Mesenchymal stem cell (in vitro differentiated cells and primary cell): ENCODE measurements at regions not wholly inside any gene's neighbourhood (a gene's known extent, or its start where the extent isn't known, plus 50 kb on each side); places are given as distances from the start of the nearest gene placed in this dataset.

Source experiments
- DNase-seq: peaks from one replicate; pipeline ENCODE4 v3.0.0-alpha.2; 2013
- H2AFZ ChIP-seq: one replicate; pipeline ENCODE4 v1.6.1; 2013; ENCODE audit warnings: low read depth, mild to moderate bottlenecking, control low read depth, inconsistent platforms, low read length, moderate library complexity
- H2AK5ac ChIP-seq: 2 replicates; pipeline ENCODE4 v1.6.1; 2013; ENCODE audit warnings: low read length, moderate library complexity, mild to moderate bottlenecking, inconsistent platforms; ENCODE audit not compliant: severe bottlenecking
- H2BK120ac ChIP-seq: one replicate; pipeline ENCODE4 v1.6.1; 2013; ENCODE audit warnings: low read depth, mild to moderate bottlenecking, inconsistent platforms, low read length, moderate library complexity
- H2BK12ac ChIP-seq, 2 experiments: one replicate each; pipeline ENCODE4 v1.6.1; 2013; ENCODE audit warnings: inconsistent platforms in 2 of 2, low read length in 2 of 2, mild to moderate bottlenecking in 2 of 2, moderate library complexity in 2 of 2, control low read depth in 1 of 2
- H2BK15ac ChIP-seq: one replicate; pipeline ENCODE4 v1.6.1; 2013; ENCODE audit warnings: mild to moderate bottlenecking, low read depth, inconsistent platforms; ENCODE audit not compliant: poor library complexity, severe bottlenecking
- H2BK5ac ChIP-seq: 2 replicates; pipeline ENCODE4 v1.6.1; 2013; ENCODE audit warnings: low read depth, mild to moderate bottlenecking, low read length, control low read depth, inconsistent platforms; ENCODE audit not compliant: poor library complexity, severe bottlenecking
- H3K14ac ChIP-seq, 2 experiments: one replicate each; pipeline ENCODE4 v1.6.1; 2013; ENCODE audit warnings: inconsistent platforms in 2 of 2, low read length in 2 of 2, control low read depth in 1 of 2, mild to moderate bottlenecking in 1 of 2, moderate library complexity in 1 of 2
- H3K18ac ChIP-seq, 2 experiments: one replicate each; pipeline ENCODE4 v1.6.1; 2013; ENCODE audit warnings: inconsistent platforms in 2 of 2, low read length in 2 of 2, control low read depth in 1 of 2, low read depth in 1 of 2, mild to moderate bottlenecking in 1 of 2
- H3K23ac ChIP-seq, 2 experiments: one replicate each; pipeline ENCODE4 v1.6.1; 2013; ENCODE audit warnings: inconsistent platforms in 2 of 2, low read length in 2 of 2, mild to moderate bottlenecking in 2 of 2, moderate library complexity in 2 of 2, control low read depth in 1 of 2
- H3K27ac ChIP-seq: 2 replicates; pipeline ENCODE4 v1.5.1; 2013; ENCODE audit warnings: mild to moderate bottlenecking, moderate library complexity, low read length, control low read depth, inconsistent platforms; ENCODE audit not compliant: poor library complexity, severe bottlenecking
- H3K27me3 ChIP-seq, 2 experiments: 2 replicates each; pipeline versions ENCODE4 v1.6.1 to v1.7.0; 2013; ENCODE audit warnings: low read length in 2 of 2, mild to moderate bottlenecking in 2 of 2, moderate library complexity in 2 of 2, control low read depth in 1 of 2, inconsistent platforms in 1 of 2; ENCODE audit not compliant: control insufficient read depth in 1 of 2, insufficient read depth in 1 of 2
- H3K36me3 ChIP-seq, 2 experiments: 2 replicates each; pipeline versions ENCODE4 v1.6.1 to v1.7.0; 2013; ENCODE audit warnings: low read length in 2 of 2, control low read depth in 1 of 2, inconsistent platforms in 1 of 2, low read depth in 1 of 2, mild to moderate bottlenecking in 1 of 2; ENCODE audit not compliant: insufficient read depth in 2 of 2, control insufficient read depth in 1 of 2
- H3K4ac ChIP-seq, 2 experiments: one replicate each; pipeline ENCODE4 v1.6.1; 2013; ENCODE audit warnings: inconsistent platforms in 2 of 2, low read length in 2 of 2, mild to moderate bottlenecking in 2 of 2, moderate library complexity in 2 of 2, control low read depth in 1 of 2, low read depth in 1 of 2
- H3K4me1 ChIP-seq: 2 replicates; pipeline ENCODE4 v1.6.1; 2013; ENCODE audit warnings: low read depth, low read length, control low read depth; ENCODE audit not compliant: control insufficient read depth, insufficient read depth
- H3K4me2 ChIP-seq: 2 replicates; pipeline ENCODE4 v1.6.1; 2013; ENCODE audit warnings: low read length, mild to moderate bottlenecking, inconsistent platforms; ENCODE audit not compliant: poor library complexity, severe bottlenecking
- H3K4me3 ChIP-seq, 2 experiments: 2 replicates each; pipeline versions ENCODE4 v1.5.1 to v1.7.0; 2013; ENCODE audit warnings: low read length in 2 of 2, mild to moderate bottlenecking in 2 of 2, control low read depth in 1 of 2, low read depth in 1 of 2; ENCODE audit not compliant: insufficient read depth in 1 of 2
- H3K79me1 ChIP-seq: replicated peaks from 2 replicates; pipeline ENCODE4 v1.6.1; 2013; ENCODE audit warnings: mild to moderate bottlenecking, control low read depth, low read length, inconsistent platforms; ENCODE audit not compliant: poor library complexity, severe bottlenecking
- H3K9ac ChIP-seq: 2 replicates; pipeline ENCODE4 v1.7.0; 2013; ENCODE audit warnings: mild to moderate bottlenecking, low read length, moderate library complexity
- H3K9me3 ChIP-seq: 2 replicates; pipeline ENCODE4 v1.7.0; 2013; ENCODE audit warnings: mild to moderate bottlenecking, low read length; ENCODE audit not compliant: control insufficient read depth
- H4K8ac ChIP-seq: one replicate; pipeline ENCODE4 v1.6.1; 2013; ENCODE audit warnings: inconsistent platforms, mild to moderate bottlenecking, low read length, moderate library complexity
- H4K91ac ChIP-seq: one replicate; pipeline ENCODE4 v1.6.1; 2013; ENCODE audit warnings: mild to moderate bottlenecking, low read length, inconsistent platforms
- WGBS: methylation state at CpG from one replicate; pipeline ENCODE4 v1.1.7; 2013; ENCODE audit warnings: mixed read lengths; 5-methylcytosine and 5-hydroxymethylcytosine counted together

DNA sequence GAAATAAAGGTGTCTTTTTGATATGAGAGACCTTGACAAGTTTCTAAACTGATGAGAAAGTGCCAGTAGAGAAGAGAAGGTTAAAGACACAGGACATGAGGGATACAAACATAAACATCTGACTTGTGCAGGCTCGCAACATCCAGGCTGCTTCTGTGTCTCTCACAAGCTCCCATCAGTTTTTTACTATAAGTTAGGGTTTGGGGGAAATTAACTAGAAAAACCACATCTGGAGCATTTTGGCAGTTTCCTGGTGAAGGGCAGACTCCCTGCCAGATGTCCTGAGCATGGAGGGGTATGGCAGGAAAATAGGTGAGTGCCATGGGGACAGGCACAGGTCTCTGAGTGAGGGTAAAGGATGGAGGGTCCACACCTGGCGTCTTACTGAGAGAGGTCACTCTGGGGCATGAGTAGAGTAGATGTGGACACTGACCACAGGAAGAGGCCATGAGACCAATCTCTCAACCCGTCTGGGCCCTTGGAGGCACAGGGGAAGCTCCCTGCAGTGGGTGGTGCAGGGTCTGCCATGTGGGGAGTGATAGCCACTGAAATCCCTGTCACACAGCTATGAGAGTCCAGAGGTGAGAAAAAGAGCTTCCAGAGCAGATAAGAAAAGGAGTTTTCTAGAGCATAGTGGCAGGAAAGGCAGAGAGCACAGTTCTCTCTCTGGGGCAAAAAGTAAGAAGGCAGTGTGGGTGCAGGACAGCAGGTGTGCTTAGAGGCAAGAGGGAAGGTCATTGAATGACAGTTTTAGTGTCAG is 193.3 kb upstream of the SYNDIG1 start:
- no peak overlapping the region for H2BK5ac ChIP-seq
- H3K4me3 ChIP-seq = no peak overlapping the region
- 29% methylated on average over 2 of the region's 3 CpGs for whole genome bisulfite sequencing
- H3K4me1 ChIP-seq = no peaks in the 10 kb centered on the region
- peaks cover 6 to 16% of the 10 kb centered on the region in 2 experiments for H3K27me3 ChIP-seq
- no peak overlapping the region for H3K18ac ChIP-seq
- no peak overlapping the region for H2AK5ac ChIP-seq
- H3K36me3 ChIP-seq = no peaks in the 10 kb centered on the region
- H3K4me2 ChIP-seq = no peak overlapping the region
- H3K79me1 ChIP-seq = no peaks in the 10 kb centered on the region
- no peak overlapping the region for H3K9ac ChIP-seq
- H2AFZ ChIP-seq = no peak overlapping the region
- H3K23ac ChIP-seq = no peak overlapping the region
- H4K91ac ChIP-seq = no peak overlapping the region
- H2BK15ac ChIP-seq = no peak overlapping the region
- no peak overlapping the region for H2BK120ac ChIP-seq
- no peak overlapping the region for H3K14ac ChIP-seq
- peaks cover 21% of the 10 kb centered on the region for H3K9me3 ChIP-seq
- no peak overlapping the region for H2BK12ac ChIP-seq
- no peak for DNase-seq
- no peak overlapping the region for H3K4ac ChIP-seq
- H4K8ac ChIP-seq = no peak overlapping the region
- H3K27ac ChIP-seq = no peak overlapping the region

DNA sequence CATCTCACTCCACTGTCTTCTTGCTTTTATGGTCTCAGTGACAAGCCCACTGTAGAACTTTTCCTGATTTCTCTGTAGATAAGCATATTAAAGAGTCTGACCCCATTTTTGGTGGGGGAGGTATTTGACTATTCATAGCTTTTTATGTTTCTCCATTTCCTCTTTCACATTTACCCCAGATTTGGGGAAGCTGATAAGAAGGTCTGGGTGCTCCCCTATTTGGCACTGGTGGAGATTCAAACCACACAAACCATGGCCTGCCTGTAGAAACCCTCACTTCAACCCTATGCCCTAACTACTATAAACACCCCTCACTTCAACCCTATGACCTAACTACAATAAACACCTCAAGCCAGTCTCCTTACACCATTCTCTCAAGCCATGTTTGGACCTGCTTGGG is 196.2 kb upstream of the SYNDIG1 start:
- Histone ChIP-seq H3K18ac (no peak overlapping the region), H4K8ac (no peak overlapping the region), H2BK5ac (no peak overlapping the region), H3K9ac (no peak overlapping the region), H3K4me1 (no peaks in the 10 kb centered on the region), H2BK12ac (no peak overlapping the region), H3K79me1 (no peaks in the 10 kb centered on the region), H3K4me2 (no peak overlapping the region), H3K4me3 (no peak overlapping the region), H3K9me3 (peaks cover 21% of the 10 kb centered on the region), H2BK120ac (no peak overlapping the region), H4K91ac (no peak overlapping the region), H3K14ac (no peak overlapping the region), H2AFZ (no peak overlapping the region), H3K27ac (no peak overlapping the region), H3K36me3 (no peaks in the 10 kb centered on the region), H3K27me3 (peaks cover 6 to 11% of the 10 kb centered on the region in 2 experiments), H3K23ac (no peak overlapping the region), H3K4ac (no peak overlapping the region), H2AK5ac (no peak overlapping the region), H2BK15ac (no peak overlapping the region)
- no peak for DNase-seq

DNA sequence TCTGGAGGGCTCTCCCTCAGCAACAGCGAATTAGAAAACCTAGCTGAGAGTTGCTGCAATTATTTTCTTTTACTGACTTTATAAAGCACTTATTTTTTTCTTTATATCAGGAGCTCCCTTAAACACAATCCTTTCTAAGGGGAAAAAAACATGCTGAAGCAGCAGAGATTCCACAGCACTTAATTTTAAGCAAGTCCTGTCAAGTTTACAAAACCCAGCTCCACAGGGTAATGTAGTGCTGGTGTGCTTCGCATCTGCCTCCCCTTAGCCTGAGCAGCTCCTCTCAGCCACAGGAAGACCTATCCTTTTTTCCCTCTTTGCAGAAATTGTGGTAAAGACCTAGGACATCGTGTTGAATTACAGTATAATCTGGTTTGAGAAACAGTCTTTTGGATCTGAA is 208.1 kb upstream of the SYNDIG1 start:
- Histone ChIP-seq H4K91ac (no peak overlapping the region), H3K27ac (no peak overlapping the region), H3K4me2 (no peak overlapping the region), H2AK5ac (no peak overlapping the region), H3K14ac (no peak overlapping the region), H2BK15ac (no peak overlapping the region), H2BK12ac (no peak overlapping the region), H2BK5ac (no peak overlapping the region), H3K79me1 (no peaks in the 10 kb centered on the region), H2AFZ (no peak overlapping the region), H3K23ac (no peak overlapping the region), H3K4me3 (no peak overlapping the region), H3K4ac (no peak overlapping the region), H4K8ac (no peak overlapping the region), H3K18ac (no peak overlapping the region), H3K27me3 (peaks cover 10 to 13% of the 10 kb centered on the region in 2 experiments), H3K9ac (no peak overlapping the region), H2BK120ac (no peak overlapping the region), H3K4me1 (no peaks in the 10 kb centered on the region), H3K36me3 (no peaks in the 10 kb centered on the region), H3K9me3 (peaks cover 6% of the 10 kb centered on the region)
- 54% methylated on average over 3 of the region's 3 CpGs for WGBS
- no peak for DNase-seq

DNA sequence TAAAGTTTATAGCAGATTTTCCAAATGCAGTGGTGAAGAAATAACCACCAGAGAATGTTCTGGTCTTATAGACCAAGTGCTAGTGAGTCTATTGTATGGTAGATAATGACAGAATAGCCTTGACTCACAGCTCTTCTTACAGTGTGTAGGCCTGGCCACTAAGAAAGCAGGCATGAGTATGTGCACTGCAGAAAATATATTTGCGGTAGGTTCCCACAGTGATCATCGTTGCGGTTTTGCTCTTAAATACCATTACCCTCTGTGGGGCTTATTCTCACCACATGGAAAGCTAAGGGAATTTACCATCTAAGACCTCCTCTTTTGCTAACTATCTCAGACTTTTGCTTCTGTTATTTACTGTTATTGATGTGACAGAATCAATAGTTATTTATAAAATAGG is 212.3 kb upstream of the SYNDIG1 start:
- no peak overlapping the region for H3K27ac ChIP-seq
- 98% methylated on average over 3 of the region's 3 CpGs for WGBS
- no peaks in the 10 kb centered on the region for H3K4me1 ChIP-seq
- no peak overlapping the region for H2BK5ac ChIP-seq
- no peak overlapping the region for H4K8ac ChIP-seq
- no peak overlapping the region for H3K4ac ChIP-seq
- H2BK120ac ChIP-seq = no peak overlapping the region
- no peaks in the 10 kb centered on the region for H3K79me1 ChIP-seq
- H3K9me3 ChIP-seq = peaks cover 6% of the 10 kb centered on the region
- no peak overlapping the region for H3K23ac ChIP-seq
- H3K27me3 ChIP-seq = peaks cover 10 to 12% of the 10 kb centered on the region in 2 experiments
- no peak overlapping the region for H3K4me3 ChIP-seq
- no peak overlapping the region for H2AFZ ChIP-seq
- no peak for DNase-seq
- H3K14ac ChIP-seq = no peak overlapping the region
- no peak overlapping the region for H3K18ac ChIP-seq
- no peak overlapping the region for H3K4me2 ChIP-seq
- no peaks in the 10 kb centered on the region for H3K36me3 ChIP-seq
- H2BK15ac ChIP-seq = no peak overlapping the region
- H2BK12ac ChIP-seq = no peak overlapping the region
- H3K9ac ChIP-seq = no peak overlapping the region
- no peak overlapping the region for H4K91ac ChIP-seq
- no peak overlapping the region for H2AK5ac ChIP-seq
